Tibial artery (tissue), 4 donors: ENCODE measurements at regions not wholly inside any gene's neighbourhood (a gene's known extent, or its start where the extent isn't known, plus 50 kb on each side); places are given as distances from the start of the nearest gene placed in this dataset.

Experiments used
- DNase-seq, 2 donors: peaks; one replicate each; pipeline ENCODE4 v3.0.0-alpha.2; 2019
- H3K27ac ChIP-seq, 2 donors: fragments of 200-600 bp; sonication (generic) in 1 of 2; 1 replicate in 1 of 2; 2 replicates in 1 of 2; pipeline ENCODE4 v1.5.1; 2018 to 2019; ENCODE audit warnings: mild to moderate bottlenecking in 1 of 2
- H3K27me3 ChIP-seq, 2 donors: fragments of 200-600 bp; sonication (generic) in 1 of 2; one replicate each; pipeline versions ENCODE4 v1.5.1 to v1.6.0; 2016 to 2019
- H3K36me3 ChIP-seq, 3 donors: fragments of 200-600 bp; sonication (generic) in 2 of 3; one replicate each; pipeline ENCODE4 v1.5.1; 2016 to 2019; ENCODE audit warnings: mild to moderate bottlenecking in 2 of 3
- H3K4me1 ChIP-seq, 4 donors: fragments of 200-600 bp; sonication (generic) in 2 of 4; 1 replicate in 3 of 4; 2 replicates in 1 of 4; pipeline ENCODE4 v1.5.1; 2016 to 2019
- H3K4me3 ChIP-seq, 2 donors: fragments of 200-600 bp; sonication (generic) in 1 of 2; 1 replicate in 1 of 2; 2 replicates in 1 of 2; pipeline ENCODE4 v1.5.1; 2018 to 2019; ENCODE audit warnings: mild to moderate bottlenecking in 2 of 2
- H3K9me3 ChIP-seq, 3 donors: fragments of 200-600 bp; sonication (generic) in 1 of 3; one replicate each; pipeline ENCODE4 v1.5.1; 2016 to 2019
- CTCF ChIP-seq, 2 experiments: fragments of 200-600 bp in 1 of 2; fragments of 450-650 bp in 1 of 2; IDR thresholded peaks; one replicate each; pipeline ENCODE4 v1.5.1; 2017 to 2019; ENCODE audit warnings: antibody characterized with exemption in 2 of 2, mild to moderate bottlenecking in 1 of 2, moderate library complexity in 1 of 2
- intact Hi-C: fragments of 100-400 bp; cut with DNase I; formaldehyde crosslinking; loops from one replicate; pipeline ENCODE4 v1.15.0; 2023; ENCODE audit warnings: low total_unique reads

GRCh38 chr16:73323880-73324279 is 276.0 kb upstream of the ZFHX3 start:
- H3K36me3 ChIP-seq: no peaks in the 10 kb centered on the region
- intact Hi-C loops: no loop called here
- no peak for TF ChIP-seq CTCF (IDR thresholded peaks at IDR 0.05)

GRCh38 chr16:73322856-73323255 is 274.9 kb upstream of the ZFHX3 start:
- Histone ChIP-seq H3K9me3 (no peaks in the 10 kb centered on the region), H3K4me3 (no peak overlapping the region), H3K4me1 (no peaks in the 10 kb centered on the region), H3K27ac (no peak overlapping the region), H3K27me3 (no peaks in the 10 kb centered on the region), H3K36me3 (no peaks in the 10 kb centered on the region)
- intact Hi-C loops: no loop called here
- no peak for TF ChIP-seq CTCF (IDR thresholded peaks at IDR 0.05)
- no peak for DNase-seq

More at GRCh38 chr16:73323880-73324279, 276.0 kb upstream of the ZFHX3 start:
- no peaks in the 10 kb centered on the region for H3K9me3 ChIP-seq
- DNase-seq: peak in 1 of 2 donors; percentile 53
- no peak overlapping the region for H3K4me3 ChIP-seq
- no peaks in the 10 kb centered on the region for H3K27me3 ChIP-seq
- H3K4me1 ChIP-seq: no peaks in the 10 kb centered on the region
- H3K27ac ChIP-seq: no peak overlapping the region

- Histone ChIP-seq H3K4me3 (no peak overlapping the region), H3K9me3 (no peaks in the 10 kb centered on the region), H3K36me3 (no peaks in the 10 kb centered on the region), H3K27ac (no peak overlapping the region), H3K27me3 (no peaks in the 10 kb centered on the region), H3K4me1 (no peaks in the 10 kb centered on the region)
- no peak for TF ChIP-seq CTCF (IDR thresholded peaks at IDR 0.05)
- intact Hi-C loops: no loop called here
- DNase-seq: no peak
Observed at GRCh38 chr16:73321853-73322252, 273.9 kb upstream of the ZFHX3 start.

GRCh38 chr16:73319737-73320136 is 271.8 kb upstream of the ZFHX3 start:
- no peaks in the 10 kb centered on the region for H3K27me3 ChIP-seq
- H3K9me3 ChIP-seq: no peaks in the 10 kb centered on the region
- H3K27ac ChIP-seq: no peak overlapping the region
- TF ChIP-seq CTCF (IDR thresholded peaks at IDR 0.05): no peak
- H3K36me3 ChIP-seq: no peaks in the 10 kb centered on the region
- H3K4me3 ChIP-seq: no peak overlapping the region
- DNase-seq: no peak
- intact Hi-C loops: no loop called here
- H3K4me1 ChIP-seq: no peaks in the 10 kb centered on the region

- no peak for DNase-seq
- no peaks in the 10 kb centered on the region for H3K9me3 ChIP-seq
- no peaks in the 10 kb centered on the region for H3K27me3 ChIP-seq
- H3K36me3 ChIP-seq: no peaks in the 10 kb centered on the region
- TF ChIP-seq CTCF (IDR thresholded peaks at IDR 0.05): no peak
- no peak overlapping the region for H3K27ac ChIP-seq
- H3K4me1 ChIP-seq: no peaks in the 10 kb centered on the region
- intact Hi-C loops: no loop called here
- no peak overlapping the region for H3K4me3 ChIP-seq
Observed at GRCh38 chr16:73319261-73319660, 271.3 kb upstream of the ZFHX3 start.

GRCh38 chr16:73317321-73317857 is 269.5 kb upstream of the ZFHX3 start:
- no peak overlapping the region for H3K27ac ChIP-seq
- DNase-seq: no peak
- no peaks in the 10 kb centered on the region for H3K9me3 ChIP-seq
- intact Hi-C loops: no loop called here
- H3K4me3 ChIP-seq: no peak overlapping the region
- TF ChIP-seq CTCF (IDR thresholded peaks at IDR 0.05): no peak
- no peaks in the 10 kb centered on the region for H3K27me3 ChIP-seq
- H3K4me1 ChIP-seq: no peaks in the 10 kb centered on the region
- no peaks in the 10 kb centered on the region for H3K36me3 ChIP-seq
